KMS-11 (cell line): ENCODE measurements at regions not wholly inside any gene's neighbourhood (a gene's known extent, or its start where the extent isn't known, plus 50 kb on each side); places are given as distances from the start of the nearest gene placed in this dataset.

ENCODE experiments used
- H2AFZ ChIP-seq: fragments of 200-600 bp; sonication (generic); 2 replicates; pipeline ENCODE4 v1.6.1; 2016; ENCODE audit warnings: antibody characterized with exemption, mixed run types, low read depth
- H3K27ac ChIP-seq: fragments of 200-600 bp; sonication (generic); 2 replicates; pipeline ENCODE4 v1.6.1; 2016; ENCODE audit warnings: mild to moderate bottlenecking, mixed run types
- H3K27me3 ChIP-seq: fragments of 200-600 bp; sonication (generic); 2 replicates; pipeline ENCODE4 v1.6.1; 2017; ENCODE audit warnings: mild to moderate bottlenecking, low read depth, mixed run types, moderate library complexity; ENCODE audit not compliant: insufficient read depth
- H3K36me3 ChIP-seq: fragments of 200-600 bp; sonication (generic); 2 replicates; pipeline ENCODE4 v1.6.1; 2017; ENCODE audit warnings: mild to moderate bottlenecking, mixed run types; ENCODE audit not compliant: insufficient read depth
- H3K4me1 ChIP-seq: fragments of 200-600 bp; sonication (generic); 2 replicates; pipeline ENCODE4 v1.6.1; 2016; ENCODE audit warnings: mild to moderate bottlenecking, low read depth, mixed run types; ENCODE audit not compliant: poor library complexity, severe bottlenecking
- H3K4me2 ChIP-seq: fragments of 200-600 bp; sonication (generic); 2 replicates; pipeline ENCODE4 v1.7.0; 2016; ENCODE audit warnings: mild to moderate bottlenecking, mixed run types
- H3K4me3 ChIP-seq: fragments of 200-600 bp; sonication (generic); IDR thresholded peaks from 2 replicates; pipeline ENCODE4 v1.6.1; 2017; ENCODE audit warnings: low read depth, low read length, mixed read lengths; ENCODE audit not compliant: insufficient read depth
- H3K79me2 ChIP-seq: fragments of 200-600 bp; sonication (generic); 2 replicates; pipeline ENCODE4 v1.6.1; 2016; ENCODE audit warnings: low read depth, mixed run types; ENCODE audit not compliant: insufficient read depth
- H3K9ac ChIP-seq: fragments of 200-600 bp; sonication (generic); 2 replicates; pipeline ENCODE4 v1.6.1; 2016; ENCODE audit warnings: mild to moderate bottlenecking, mixed run types
- H4K20me1 ChIP-seq: fragments of 200-600 bp; sonication (generic); 2 replicates; pipeline ENCODE4 v1.6.1; 2016; ENCODE audit warnings: mild to moderate bottlenecking, mixed run types; ENCODE audit not compliant: insufficient read depth
- TF ChIP-seq, protein P1 (sequence below): fragments of 200-600 bp; sonication (generic); conservative IDR thresholded peaks from 2 replicates; pipeline ENCODE4 v1.6.1; 2017; ENCODE audit warnings: low read depth, mild to moderate bottlenecking, antibody characterized with exemption, low read length, moderate library complexity, mixed read lengths

GRCh38 chrX:20974326-20974725, 399.9 kb upstream of the CNKSR2 start:
- Histone ChIP-seq H3K4me2 (no peak overlapping the region), H3K9ac (no peak overlapping the region), H3K4me1 (no peaks in the 10 kb centered on the region), H2AFZ (no peak overlapping the region), H3K36me3 (no peaks in the 10 kb centered on the region), H3K27ac (no peak overlapping the region), H3K27me3 (no peaks in the 10 kb centered on the region), H3K79me2 (no peaks in the 10 kb centered on the region), H3K4me3 (no peak overlapping the region), H4K20me1 (no peaks in the 10 kb centered on the region)
- TF ChIP-seq, protein P1, sequence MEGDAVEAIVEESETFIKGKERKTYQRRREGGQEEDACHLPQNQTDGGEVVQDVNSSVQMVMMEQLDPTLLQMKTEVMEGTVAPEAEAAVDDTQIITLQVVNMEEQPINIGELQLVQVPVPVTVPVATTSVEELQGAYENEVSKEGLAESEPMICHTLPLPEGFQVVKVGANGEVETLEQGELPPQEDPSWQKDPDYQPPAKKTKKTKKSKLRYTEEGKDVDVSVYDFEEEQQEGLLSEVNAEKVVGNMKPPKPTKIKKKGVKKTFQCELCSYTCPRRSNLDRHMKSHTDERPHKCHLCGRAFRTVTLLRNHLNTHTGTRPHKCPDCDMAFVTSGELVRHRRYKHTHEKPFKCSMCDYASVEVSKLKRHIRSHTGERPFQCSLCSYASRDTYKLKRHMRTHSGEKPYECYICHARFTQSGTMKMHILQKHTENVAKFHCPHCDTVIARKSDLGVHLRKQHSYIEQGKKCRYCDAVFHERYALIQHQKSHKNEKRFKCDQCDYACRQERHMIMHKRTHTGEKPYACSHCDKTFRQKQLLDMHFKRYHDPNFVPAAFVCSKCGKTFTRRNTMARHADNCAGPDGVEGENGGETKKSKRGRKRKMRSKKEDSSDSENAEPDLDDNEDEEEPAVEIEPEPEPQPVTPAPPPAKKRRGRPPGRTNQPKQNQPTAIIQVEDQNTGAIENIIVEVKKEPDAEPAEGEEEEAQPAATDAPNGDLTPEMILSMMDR: no peak

- no peak overlapping the region for H3K27ac ChIP-seq
- H3K4me1 ChIP-seq: no peaks in the 10 kb centered on the region
Observed at GRCh38 chrX:20973038-20973437, 401.2 kb upstream of the CNKSR2 start.

GRCh38 chrX:20971250-20971649, 403.0 kb upstream of the CNKSR2 start:
- Histone ChIP-seq H3K27me3 (no peaks in the 10 kb centered on the region), H4K20me1 (no peaks in the 10 kb centered on the region), H3K9ac (no peak overlapping the region), H3K4me2 (no peak overlapping the region), H3K4me1 (no peaks in the 10 kb centered on the region), H3K79me2 (no peaks in the 10 kb centered on the region), H3K4me3 (no peak overlapping the region), H3K36me3 (no peaks in the 10 kb centered on the region), H2AFZ (no peak overlapping the region), H3K27ac (no peak overlapping the region)
- TF ChIP-seq, protein P1: no peak

More at GRCh38 chrX:20973038-20973437, 401.2 kb upstream of the CNKSR2 start:
- Histone ChIP-seq H4K20me1 (no peaks in the 10 kb centered on the region), H2AFZ (no peak overlapping the region), H3K4me2 (no peak overlapping the region), H3K9ac (no peak overlapping the region), H3K4me3 (no peak overlapping the region), H3K27me3 (no peaks in the 10 kb centered on the region), H3K79me2 (no peaks in the 10 kb centered on the region), H3K36me3 (no peaks in the 10 kb centered on the region)
- TF ChIP-seq, protein P1: no peak

DNA sequence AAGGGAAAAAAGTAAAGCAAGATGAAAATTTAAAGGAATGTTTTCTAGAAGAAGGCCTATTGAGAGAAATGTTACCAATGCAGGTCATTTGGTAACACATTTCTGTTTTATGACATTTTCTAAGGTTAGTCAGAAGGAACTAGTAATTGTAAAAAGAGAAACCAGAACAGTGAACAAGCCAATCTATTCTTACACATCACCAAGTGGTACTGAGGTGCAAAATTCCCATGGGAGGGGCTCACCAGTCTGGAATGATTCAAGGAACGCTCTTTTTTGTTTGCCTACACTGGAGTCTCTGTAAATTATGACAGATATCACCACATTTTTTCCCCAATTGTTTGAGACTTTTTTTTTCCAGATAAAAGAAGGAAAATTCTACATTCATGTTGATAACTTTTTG, 404.7 kb upstream of the CNKSR2 start:
- H3K4me3 ChIP-seq: no peak overlapping the region
- TF ChIP-seq, protein P1: no peak
- H4K20me1 ChIP-seq: no peaks in the 10 kb centered on the region

GRCh38 chrX:20968996-20969395, 405.2 kb upstream of the CNKSR2 start:
- no peak overlapping the region for H3K9ac ChIP-seq
- TF ChIP-seq, protein P1: no peak
- no peaks in the 10 kb centered on the region for H3K36me3 ChIP-seq
- no peaks in the 10 kb centered on the region for H3K4me1 ChIP-seq
- H2AFZ ChIP-seq: no peak overlapping the region
- H3K27me3 ChIP-seq: no peaks in the 10 kb centered on the region
- H3K4me2 ChIP-seq: no peak overlapping the region
- H3K27ac ChIP-seq: no peak overlapping the region
- H3K79me2 ChIP-seq: no peaks in the 10 kb centered on the region
- H3K4me3 ChIP-seq: no peak overlapping the region
- H4K20me1 ChIP-seq: no peaks in the 10 kb centered on the region

More for the DNA sequence above, 404.7 kb upstream of the CNKSR2 start:
- Histone ChIP-seq H3K4me1 (no peaks in the 10 kb centered on the region), H3K79me2 (no peaks in the 10 kb centered on the region), H3K4me2 (no peak overlapping the region), H2AFZ (no peak overlapping the region), H3K27me3 (no peaks in the 10 kb centered on the region), H3K9ac (no peak overlapping the region), H3K27ac (no peak overlapping the region), H3K36me3 (no peaks in the 10 kb centered on the region)
